ENCODE measurements at regions not wholly inside any gene's neighbourhood (a gene's known extent, or its start where the extent isn't known, plus 50 kb on each side); places are given as distances from the start of the nearest gene placed in this dataset.

GRCh38 chr13:83980331-83980730, 98.1 kb upstream of the SLITRK1 start:
- Histone ChIP-seq H3K36me3 (no peaks in the 10 kb centered on the region), H3K27me3 (no peaks in the 10 kb centered on the region), H3K9me3 (no peaks in the 10 kb centered on the region), H3K27ac (no peak overlapping the region), H3K4me3 (no peak overlapping the region), H3K9ac (ENCODE audit: low read depth in 2 of 2, low read length in 2 of 2) (no peak overlapping the region), H3K4me1 (no peaks in the 10 kb centered on the region)
- TF ChIP-seq CTCF (IDR thresholded peaks at IDR 0.05), result no peak
- intact Hi-C loops (cut with DNase I), result no loop called here
- no peak for DNase-seq

- no peak overlapping the region for H3K9ac ChIP-seq (ENCODE audit: low read depth in 2 of 2, low read length in 2 of 2)
- H3K27me3 ChIP-seq, result no peaks in the 10 kb centered on the region
- H3K36me3 ChIP-seq, result no peaks in the 10 kb centered on the region
- intact Hi-C loops (cut with DNase I), result no loop called here
- no peak overlapping the region for H3K27ac ChIP-seq
- H3K4me1 ChIP-seq, result no peaks in the 10 kb centered on the region
- no peak for TF ChIP-seq CTCF (IDR thresholded peaks at IDR 0.05)
- no peak for DNase-seq
- H3K4me3 ChIP-seq, result no peak overlapping the region
- H3K9me3 ChIP-seq, result no peaks in the 10 kb centered on the region
Observed at GRCh38 chr13:83975655-83976165, 93.4 kb upstream of the SLITRK1 start.

- Histone ChIP-seq H3K9ac (ENCODE audit: low read depth in 2 of 2, low read length in 2 of 2) (no peak overlapping the region), H3K9me3 (no peaks in the 10 kb centered on the region), H3K36me3 (no peaks in the 10 kb centered on the region), H3K27me3 (no peaks in the 10 kb centered on the region), H3K4me3 (no peak overlapping the region), H3K27ac (no peak overlapping the region), H3K4me1 (no peaks in the 10 kb centered on the region)
- intact Hi-C loops (cut with DNase I), result no loop called here
- TF ChIP-seq CTCF (IDR thresholded peaks at IDR 0.05), result no peak
- DNase-seq, result no peak
Observed at GRCh38 chr13:83958531-83958930, 76.3 kb upstream of the SLITRK1 start.

- Histone ChIP-seq H3K9me3 (no peaks in the 10 kb centered on the region), H3K4me1 (no peaks in the 10 kb centered on the region), H3K9ac (ENCODE audit: low read depth in 2 of 2, low read length in 2 of 2) (no peak overlapping the region), H3K27ac (no peak overlapping the region), H3K36me3 (no peaks in the 10 kb centered on the region), H3K4me3 (no peak overlapping the region), H3K27me3 (no peaks in the 10 kb centered on the region)
- no peak for TF ChIP-seq CTCF (IDR thresholded peaks at IDR 0.05)
- intact Hi-C loops (cut with DNase I), result no loop called here
- no peak for DNase-seq
Observed at GRCh38 chr13:83955011-83955410, 72.7 kb upstream of the SLITRK1 start.

GRCh38 chr13:83953916-83954315, 71.6 kb upstream of the SLITRK1 start:
- no peaks in the 10 kb centered on the region for H3K4me1 ChIP-seq
- H3K36me3 ChIP-seq, result no peaks in the 10 kb centered on the region
- no peak for DNase-seq
- H3K27me3 ChIP-seq, result no peaks in the 10 kb centered on the region
- no peak for TF ChIP-seq CTCF (IDR thresholded peaks at IDR 0.05)
- no peak overlapping the region for H3K4me3 ChIP-seq
- H3K9me3 ChIP-seq, result no peaks in the 10 kb centered on the region
- intact Hi-C loops (cut with DNase I), result no loop called here
- no peak overlapping the region for H3K9ac ChIP-seq (ENCODE audit: low read depth in 2 of 2, low read length in 2 of 2)
- no peak overlapping the region for H3K27ac ChIP-seq

- DNase-seq, result no peak
- H3K9me3 ChIP-seq, result no peaks in the 10 kb centered on the region
- H3K4me1 ChIP-seq, result no peaks in the 10 kb centered on the region
- no peak overlapping the region for H3K9ac ChIP-seq (ENCODE audit: low read depth in 2 of 2, low read length in 2 of 2)
- no peak overlapping the region for H3K27ac ChIP-seq
- H3K27me3 ChIP-seq, result no peaks in the 10 kb centered on the region
- H3K4me3 ChIP-seq, result no peak overlapping the region
- intact Hi-C loops (cut with DNase I), result no loop called here
- no peak for TF ChIP-seq CTCF (IDR thresholded peaks at IDR 0.05)
- H3K36me3 ChIP-seq, result no peaks in the 10 kb centered on the region
Observed at GRCh38 chr13:83950293-83950692, 68.0 kb upstream of the SLITRK1 start.
